WERI-Rb-1 (cell line): ENCODE measurements at regions not wholly inside any gene's neighbourhood (a gene's known extent, or its start where the extent isn't known, plus 50 kb on each side); places are given as distances from the start of the nearest gene placed in this dataset.
"Not testable (repeated sequence)": the region's sequence is repeated elsewhere in the genome, so short reads cannot be mapped to it uniquely, and the experiment has no call there.

Source experiments
- DNase-seq: peaks from one replicate; pipeline ENCODE4 v3.0.0-alpha.2; 2020
- H3K27ac ChIP-seq: fragments of 250-450 bp; sonication (Bioruptor Pico); 2 replicates; pipeline ENCODE4 v1.5.1; 2020; ENCODE audit warnings: mild to moderate bottlenecking, moderate library complexity
- H3K27me3 ChIP-seq: fragments of 250-450 bp; sonication (Bioruptor Pico); 2 replicates; pipeline ENCODE4 v1.5.1; 2021; ENCODE audit warnings: mild to moderate bottlenecking, low read depth, moderate library complexity; ENCODE audit not compliant: insufficient read depth, severe bottlenecking
- H3K36me3 ChIP-seq: fragments of 250-450 bp; sonication (Bioruptor Pico); 2 replicates; pipeline ENCODE4 v1.5.1; 2020; ENCODE audit warnings: mild to moderate bottlenecking, moderate library complexity
- H3K4me3 ChIP-seq: 2 replicates; pipeline ENCODE4 v1.5.1; 2011; ENCODE audit warnings: low read depth, mild to moderate bottlenecking, control low read depth, low read length
- H3K9me3 ChIP-seq: fragments of 250-450 bp; sonication (Bioruptor Pico); 2 replicates; pipeline ENCODE4 v1.5.1; 2021; ENCODE audit warnings: mild to moderate bottlenecking, moderate library complexity; ENCODE audit not compliant: severe bottlenecking

DNA sequence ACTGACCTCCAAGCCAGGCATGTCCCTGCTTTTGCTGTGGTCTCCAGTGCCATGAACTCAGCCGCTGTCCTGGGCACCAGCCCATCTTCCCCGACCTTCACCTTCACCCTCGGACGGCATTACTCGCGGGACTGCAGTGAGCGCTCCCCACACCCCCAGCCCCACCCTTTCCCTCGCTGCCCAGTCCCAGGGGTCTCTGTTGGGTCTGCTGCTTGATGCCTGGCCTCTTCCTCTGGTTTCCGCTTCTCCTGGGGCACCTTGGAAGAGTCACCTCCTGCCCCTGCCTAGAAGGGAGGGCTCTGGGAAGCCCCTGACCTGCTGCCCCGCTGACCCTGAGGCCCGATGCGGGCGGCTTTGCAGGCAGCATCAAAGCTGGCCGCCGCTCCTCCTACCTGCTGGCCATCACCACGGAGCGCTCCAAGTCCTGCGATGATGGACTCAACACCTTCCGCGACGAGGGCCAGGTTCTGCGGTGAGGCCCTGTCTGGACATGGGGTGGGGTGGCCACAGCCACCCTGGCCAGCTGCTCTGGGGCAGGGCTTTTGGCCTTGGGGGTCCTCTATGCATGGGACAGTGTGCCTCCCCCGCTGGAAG lies 102.3 kb downstream of the ZNF267 start:
- not testable (repeated sequence) for H3K36me3 ChIP-seq, DNase-seq, H3K27ac ChIP-seq, H3K27me3 ChIP-seq, H3K4me3 ChIP-seq, H3K9me3 ChIP-seq

DNA sequence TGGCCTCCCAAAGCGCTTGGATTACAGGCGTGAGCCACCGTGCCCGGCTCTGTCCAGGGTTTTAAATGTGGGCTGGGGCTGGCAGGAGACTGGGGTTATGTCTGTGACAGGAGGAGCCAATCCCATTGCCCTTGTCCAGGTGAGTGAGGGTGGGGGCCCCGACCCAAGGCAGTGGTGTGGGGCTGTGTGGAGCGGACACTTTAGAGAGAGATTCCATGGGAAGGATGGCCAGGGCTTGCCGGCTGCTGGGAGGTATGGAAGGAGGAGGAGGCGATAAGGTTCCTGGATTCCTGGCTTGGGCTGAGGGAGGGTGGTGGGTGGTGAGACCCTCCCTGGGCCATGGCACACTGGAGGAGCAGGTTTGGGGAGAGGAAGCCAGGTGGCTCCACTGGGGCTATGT lies 104.9 kb downstream of the ZNF267 start:
- H3K4me3 ChIP-seq, H3K36me3 ChIP-seq, H3K9me3 ChIP-seq, DNase-seq, H3K27me3 ChIP-seq, H3K27ac ChIP-seq: not testable (repeated sequence)

DNA sequence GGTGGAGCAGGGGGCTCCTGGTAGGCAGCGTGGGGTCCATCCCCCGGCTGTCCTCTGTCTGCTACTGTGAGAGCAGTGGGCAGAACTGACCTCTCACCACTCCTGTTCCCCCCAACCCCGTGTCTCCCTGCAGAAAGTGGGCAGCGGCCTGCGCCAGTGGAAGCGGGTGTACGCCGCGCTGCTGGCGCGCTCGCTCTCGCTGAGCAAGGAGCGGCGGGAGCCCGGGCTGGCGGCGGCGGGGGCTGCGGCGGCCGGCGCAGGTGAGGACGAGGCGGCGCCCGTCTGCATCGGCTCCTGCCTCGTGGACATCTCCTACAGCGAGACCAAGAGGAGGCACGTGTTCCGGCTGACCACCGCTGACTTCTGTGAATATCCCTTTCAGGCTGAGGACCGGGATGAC lies 108.1 kb downstream of the ZNF267 start:
- not testable (repeated sequence) for H3K9me3 ChIP-seq, H3K27ac ChIP-seq, H3K36me3 ChIP-seq, DNase-seq, H3K27me3 ChIP-seq, H3K4me3 ChIP-seq

DNA sequence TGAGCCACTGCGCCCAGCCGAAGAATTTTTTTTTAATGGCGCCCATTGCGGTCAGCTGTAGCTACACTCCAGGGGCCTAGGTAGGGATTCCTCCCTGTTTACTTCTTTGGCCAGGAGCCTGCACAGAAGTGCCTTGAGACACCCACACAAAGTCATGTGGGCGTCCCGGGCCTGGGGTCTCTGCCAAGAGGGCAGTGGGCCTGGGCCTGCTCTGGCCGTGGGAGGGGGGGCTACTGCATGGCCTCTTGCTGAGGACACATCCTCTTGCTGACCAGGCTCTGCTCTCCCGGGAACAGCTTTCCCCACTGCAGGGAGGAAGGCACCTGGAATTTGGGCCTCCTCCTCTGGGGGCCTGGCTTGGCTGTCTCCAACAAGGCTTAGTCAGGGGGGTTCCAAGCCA lies 109.4 kb downstream of the ZNF267 start:
- H3K9me3 ChIP-seq, H3K4me3 ChIP-seq, DNase-seq, H3K27ac ChIP-seq, H3K36me3 ChIP-seq, H3K27me3 ChIP-seq: not testable (repeated sequence)

DNA sequence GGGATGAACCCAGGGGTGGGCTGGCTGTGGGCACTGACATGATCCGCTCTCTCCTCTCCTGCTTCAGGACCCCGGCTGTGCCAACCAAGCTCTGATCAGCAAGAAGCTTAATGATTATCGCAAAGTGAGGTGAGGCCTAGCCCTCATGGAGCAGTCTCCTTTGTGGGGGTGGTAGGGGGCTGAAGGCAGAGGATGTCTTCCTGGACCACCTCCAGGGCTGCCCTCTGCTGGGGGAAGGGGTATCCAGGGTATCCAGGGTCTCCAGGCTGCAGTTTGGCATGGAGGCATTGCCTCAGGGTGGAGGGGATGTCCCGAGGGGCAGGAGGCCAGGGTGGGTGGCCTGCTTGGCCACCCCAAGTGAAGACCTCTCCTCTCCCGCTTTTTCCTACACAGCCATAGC lies 110.1 kb downstream of the ZNF267 start:
- H3K27ac ChIP-seq, H3K9me3 ChIP-seq, H3K4me3 ChIP-seq, DNase-seq, H3K36me3 ChIP-seq, H3K27me3 ChIP-seq: not testable (repeated sequence)

DNA sequence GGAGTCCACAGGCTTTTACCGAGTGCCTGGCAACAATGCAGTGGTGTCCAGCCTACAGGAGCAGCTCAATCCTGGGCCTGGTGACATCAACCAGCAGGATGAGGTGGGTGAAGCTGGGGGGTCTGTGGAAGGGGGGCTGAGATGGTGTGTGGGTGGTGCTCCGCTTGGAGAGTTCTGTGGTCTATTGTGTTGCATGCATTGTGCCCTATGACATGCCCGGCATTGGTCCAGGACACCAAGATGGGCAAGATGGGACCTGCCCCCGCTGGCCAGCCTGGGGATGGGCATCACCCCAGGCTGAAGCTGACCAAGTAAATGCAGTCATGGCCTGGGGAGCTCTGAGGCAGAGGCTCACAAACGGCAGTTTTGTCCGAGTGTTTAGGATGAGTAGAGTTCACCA lies 113.3 kb downstream of the ZNF267 start:
- not testable (repeated sequence) for H3K4me3 ChIP-seq, DNase-seq, H3K9me3 ChIP-seq, H3K27me3 ChIP-seq, H3K36me3 ChIP-seq, H3K27ac ChIP-seq

DNA sequence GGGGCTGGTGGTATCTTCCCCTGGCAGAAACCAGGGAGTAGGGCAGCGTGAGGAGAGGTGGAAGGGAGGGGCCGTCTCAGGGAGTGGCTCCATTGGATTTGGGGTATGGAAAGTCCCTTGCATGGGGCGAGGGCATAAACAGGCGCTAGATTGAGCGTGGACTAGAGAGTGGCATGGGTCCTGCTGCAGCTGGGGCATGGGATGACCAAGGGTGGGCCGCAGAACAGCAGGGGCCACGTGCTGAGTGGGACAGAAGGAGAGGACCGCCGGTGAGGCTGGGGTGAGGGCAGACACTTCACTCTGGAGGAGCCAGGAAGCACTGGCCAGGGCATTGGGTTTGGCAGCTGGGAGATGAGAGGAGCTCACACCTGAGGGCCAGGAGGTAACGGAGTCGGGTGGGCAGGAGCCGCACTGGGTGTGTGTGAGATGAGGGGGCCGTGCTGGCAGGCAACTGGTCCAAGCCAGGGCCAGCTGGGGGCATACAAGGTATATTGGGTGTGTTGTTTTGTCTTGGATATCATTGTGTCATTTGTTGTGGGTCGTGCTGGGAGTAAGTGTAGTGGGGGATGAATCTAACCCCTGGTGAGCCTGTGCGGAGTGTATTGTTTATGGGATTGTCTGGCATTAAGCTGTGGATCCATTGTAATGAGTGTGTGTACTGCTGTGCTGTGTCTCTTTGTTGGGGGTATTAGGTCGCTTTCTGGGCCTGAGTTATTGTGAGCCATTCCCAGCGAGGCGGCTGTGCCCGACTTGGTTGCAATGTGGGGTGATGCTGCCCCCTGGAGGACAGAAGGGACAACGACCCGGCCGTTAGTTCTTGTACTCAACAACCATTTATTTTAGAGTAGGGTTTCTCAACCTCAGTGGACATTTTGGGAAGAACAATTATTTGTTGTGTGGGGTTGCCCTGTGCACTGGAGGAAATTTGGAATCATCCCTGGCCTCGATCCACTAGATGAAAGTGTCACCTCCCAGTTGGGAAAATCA lies 115.3 kb downstream of the ZNF267 start:
- not testable (repeated sequence) for H3K27ac ChIP-seq, H3K36me3 ChIP-seq, H3K9me3 ChIP-seq, H3K4me3 ChIP-seq, H3K27me3 ChIP-seq
- peak; percentile 25 for DNase-seq

DNA sequence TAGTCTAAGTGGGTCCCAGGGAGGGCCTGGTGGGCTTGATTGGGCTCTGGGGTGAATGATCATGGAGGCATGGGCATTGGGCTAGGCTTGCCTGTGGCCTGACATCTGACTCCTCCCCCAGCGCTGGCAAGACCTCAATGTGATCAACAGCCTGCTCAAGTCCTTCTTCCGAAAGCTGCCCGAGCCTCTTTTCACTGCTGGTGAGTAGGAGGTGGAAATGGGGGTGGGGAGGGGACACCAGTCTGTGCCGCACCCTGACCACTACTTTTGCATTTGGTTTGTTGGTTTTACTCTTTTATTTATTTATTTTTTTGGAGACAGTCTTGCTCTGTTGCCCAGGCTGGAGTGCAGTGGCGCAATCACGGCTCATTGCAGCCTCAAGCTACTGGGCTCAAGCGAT lies 116.7 kb downstream of the ZNF267 start:
- not testable (repeated sequence) for H3K27me3 ChIP-seq, H3K36me3 ChIP-seq, H3K4me3 ChIP-seq, H3K9me3 ChIP-seq, DNase-seq, H3K27ac ChIP-seq

DNA sequence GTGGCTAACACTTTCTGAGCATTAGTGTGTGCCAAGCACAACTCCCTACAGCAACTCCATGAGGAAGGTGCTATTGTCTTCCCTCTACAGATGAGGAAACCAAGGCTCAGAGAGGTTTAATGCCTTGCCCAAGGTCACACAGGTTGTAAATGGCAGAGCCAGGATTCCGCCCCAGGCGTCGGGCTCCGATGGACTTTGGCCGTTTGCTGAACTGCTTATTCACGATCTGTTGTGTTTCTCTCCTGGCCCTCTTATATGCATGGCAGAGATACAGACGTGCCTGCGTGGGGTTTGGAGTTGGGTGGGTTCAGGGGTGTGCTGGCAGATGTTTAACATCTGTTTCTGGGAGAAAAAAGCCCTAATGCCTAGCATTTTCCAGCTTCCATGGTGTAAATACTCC lies 117.4 kb downstream of the ZNF267 start:
- H3K36me3 ChIP-seq, result not testable (repeated sequence)

DNA sequence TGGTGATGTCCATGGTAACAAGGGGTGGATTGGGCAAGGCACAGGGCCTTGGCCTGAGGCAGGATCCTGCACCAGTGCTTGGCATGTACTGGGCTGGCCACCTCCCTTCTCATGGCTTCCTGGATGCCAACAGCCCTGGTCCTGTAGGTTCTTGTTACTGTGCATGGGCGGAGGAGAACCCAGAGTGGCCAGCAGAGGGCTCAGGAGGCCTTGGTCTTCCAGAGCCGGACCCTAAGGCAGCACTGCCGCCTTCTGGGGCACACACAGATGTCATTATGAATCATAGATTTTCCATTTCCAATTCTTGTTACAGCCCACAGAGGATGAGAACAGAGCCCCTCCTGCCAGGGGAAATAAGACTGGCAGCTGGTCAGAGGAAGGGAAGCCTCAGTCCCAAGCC lies 122.7 kb downstream of the ZNF267 start:
- H3K27me3 ChIP-seq, H3K27ac ChIP-seq, H3K9me3 ChIP-seq, H3K36me3 ChIP-seq, H3K4me3 ChIP-seq: not testable (repeated sequence)
- DNase-seq, result peak; percentile 42

More for the DNA sequence above, 117.4 kb downstream of the ZNF267 start:
- H3K27ac ChIP-seq, H3K4me3 ChIP-seq, DNase-seq, H3K9me3 ChIP-seq, H3K27me3 ChIP-seq: not testable (repeated sequence)

DNA sequence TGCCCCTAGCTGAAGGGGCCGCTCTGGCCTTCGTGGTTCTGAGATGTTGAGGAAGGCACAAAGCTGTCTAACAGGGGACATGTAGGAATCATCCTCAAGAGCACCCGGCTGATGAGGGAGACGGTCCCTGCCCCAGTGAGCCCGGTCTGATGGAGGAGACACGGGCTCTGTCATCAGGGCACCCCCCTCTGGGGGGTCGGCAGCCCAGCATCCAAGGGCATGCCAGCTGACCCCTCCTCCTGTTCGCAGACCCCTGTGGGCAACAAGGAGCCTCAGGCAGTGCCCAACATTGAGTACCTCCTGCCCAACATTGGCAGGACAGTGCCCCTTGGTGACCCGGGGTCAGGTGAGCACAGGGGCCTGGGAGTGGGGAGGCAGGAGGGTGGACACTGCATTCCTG lies 128.9 kb downstream of the ZNF267 start:
- not testable (repeated sequence) for H3K27me3 ChIP-seq, DNase-seq, H3K36me3 ChIP-seq, H3K9me3 ChIP-seq, H3K27ac ChIP-seq, H3K4me3 ChIP-seq

DNA sequence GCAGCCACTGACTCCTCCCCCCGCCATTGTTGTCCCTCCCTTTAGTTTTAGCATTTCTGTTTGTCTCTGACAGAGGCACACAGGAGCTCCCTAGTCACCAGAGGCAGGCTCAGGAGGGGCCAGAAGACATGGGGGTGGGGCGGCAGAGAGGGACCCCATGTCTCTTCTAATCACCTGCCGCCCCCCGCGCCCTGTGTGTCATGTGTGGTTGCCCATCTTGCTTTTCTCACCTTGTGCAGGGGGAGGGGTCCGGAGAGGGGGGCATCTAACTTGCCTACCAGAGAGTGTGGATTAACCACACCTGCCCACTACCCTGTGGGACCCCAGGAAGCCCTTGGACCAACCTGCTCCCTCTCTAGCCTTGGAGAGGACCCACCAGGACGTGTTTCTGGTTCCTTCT lies 130.2 kb downstream of the ZNF267 start:
- H3K27ac ChIP-seq, H3K4me3 ChIP-seq, H3K27me3 ChIP-seq, H3K36me3 ChIP-seq, H3K9me3 ChIP-seq, DNase-seq: not testable (repeated sequence)

DNA sequence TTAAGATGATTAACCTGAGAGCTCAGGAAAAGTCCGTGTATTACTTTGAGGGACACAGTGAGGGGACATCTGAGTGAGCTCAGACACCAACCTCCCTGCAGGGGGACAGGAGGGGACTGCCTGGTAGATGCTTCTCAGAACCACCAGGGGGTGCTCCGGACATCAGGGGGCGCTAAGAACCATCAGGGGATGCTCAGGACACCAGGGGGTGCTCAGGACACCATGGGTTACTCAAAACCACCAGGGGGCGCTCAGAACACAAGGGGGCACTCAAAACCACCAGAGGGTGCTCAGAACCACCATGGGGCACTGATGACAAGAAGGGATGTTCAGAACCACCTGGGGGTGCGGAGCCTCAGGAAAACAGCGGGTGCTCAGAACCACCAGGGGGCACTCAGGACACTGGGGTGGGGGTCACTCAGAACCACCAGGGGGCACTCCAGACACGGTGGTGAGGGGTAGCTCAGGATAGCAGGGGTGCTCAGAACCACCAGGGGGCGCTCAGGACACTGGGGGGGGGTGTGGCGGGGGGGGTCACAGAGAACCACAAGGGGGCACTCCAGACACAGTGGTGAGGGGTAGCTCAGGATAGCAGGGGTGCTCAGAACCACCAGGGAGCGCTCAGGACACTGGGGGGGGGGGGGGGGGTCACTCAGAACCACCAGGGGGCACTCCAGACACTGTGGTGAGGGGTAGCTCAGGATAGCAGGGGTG lies 165.3 kb downstream of the ZNF267 start:
- not testable (repeated sequence) for H3K27ac ChIP-seq, H3K4me3 ChIP-seq, H3K27me3 ChIP-seq, H3K36me3 ChIP-seq, H3K9me3 ChIP-seq
- DNase-seq, result peak; percentile 7

DNA sequence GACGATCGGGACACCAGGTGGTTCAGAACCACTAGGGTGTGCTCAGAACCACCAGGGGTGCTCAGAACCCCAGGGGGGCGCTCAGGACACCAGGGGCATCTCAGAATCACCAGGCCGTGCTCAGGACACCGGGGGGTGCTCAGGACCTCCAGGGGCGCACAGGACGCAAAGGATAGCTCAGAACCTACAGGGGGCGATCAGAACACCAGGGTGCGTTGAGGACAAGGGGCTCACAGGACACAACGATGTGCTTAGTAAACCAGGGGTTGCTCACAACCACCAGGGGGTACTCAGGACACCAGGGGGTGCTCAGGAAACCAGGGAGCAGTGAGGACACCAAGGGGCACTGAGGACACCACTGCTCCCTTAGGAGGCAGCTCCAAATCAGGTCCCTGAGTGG lies 166.3 kb downstream of the ZNF267 start:
- H3K36me3 ChIP-seq, DNase-seq, H3K27ac ChIP-seq, H3K27me3 ChIP-seq, H3K4me3 ChIP-seq, H3K9me3 ChIP-seq: not testable (repeated sequence)
